SK-N-SH (cell line): ENCODE measurements at regions not wholly inside any gene's neighbourhood (a gene's known extent, or its start where the extent isn't known, plus 50 kb on each side); places are given as distances from the start of the nearest gene placed in this dataset.

ENCODE experiments used
- EP300 ChIP-seq, 2 experiments: IDR thresholded peaks; 2 replicates each; pipeline versions ENCODE4 v1.4.0 to v1.6.1; 2012; ENCODE audit warnings: borderline replicate concordance in 1 of 2, low read depth in 1 of 2, low read length in 1 of 2
- EZH2phosphoT487 ChIP-seq: fragments of 200-600 bp; sonication (generic); IDR thresholded peaks from 2 replicates; pipeline ENCODE4 v1.6.1; 2017; ENCODE audit warnings: low read depth, mixed run types, mild to moderate bottlenecking, antibody characterized with exemption, moderate library complexity, borderline replicate concordance
- FOXM1 ChIP-seq: IDR thresholded peaks from 2 replicates; pipeline ENCODE4 v1.4.0; 2012; ENCODE audit warnings: low read depth, mild to moderate bottlenecking
- NRF1 ChIP-seq: IDR thresholded peaks from 2 replicates; pipeline ENCODE4 v1.6.1; 2012; ENCODE audit warnings: low read depth, mild to moderate bottlenecking, low read length
- SIN3A ChIP-seq: IDR thresholded peaks from 2 replicates; pipeline ENCODE4 v1.6.1; 2012; ENCODE audit warnings: low read depth, mild to moderate bottlenecking, low read length, moderate library complexity, borderline replicate concordance
- SMC3 ChIP-seq: IDR thresholded peaks from 2 replicates; pipeline ENCODE4 v1.6.1; 2012; ENCODE audit warnings: low read depth, low read length, improper control_type of control experiment
- TAF1 ChIP-seq: IDR thresholded peaks from 2 replicates; pipeline ENCODE4 v1.6.1; 2012; ENCODE audit warnings: low read depth, mild to moderate bottlenecking, low read length, moderate library complexity, borderline replicate concordance
- TF ChIP-seq, protein P1 (sequence below): fragments of 200-600 bp; sonication (generic); IDR thresholded peaks from 2 replicates; pipeline ENCODE4 v1.6.1; 2017; ENCODE audit warnings: antibody characterized with exemption, mild to moderate bottlenecking, moderate library complexity
- TF ChIP-seq, protein P2 (sequence below): IDR thresholded peaks from 2 replicates; pipeline ENCODE4 v1.4.0; 2012; ENCODE audit warnings: low read depth, borderline replicate concordance
- TF ChIP-seq, protein P3 (sequence below): fragments of 150-350 bp; IDR thresholded peaks from 2 replicates; pipeline ENCODE4 v1.6.1; 2016; ENCODE audit warnings: mild to moderate bottlenecking, low read depth, low read length

DNA sequence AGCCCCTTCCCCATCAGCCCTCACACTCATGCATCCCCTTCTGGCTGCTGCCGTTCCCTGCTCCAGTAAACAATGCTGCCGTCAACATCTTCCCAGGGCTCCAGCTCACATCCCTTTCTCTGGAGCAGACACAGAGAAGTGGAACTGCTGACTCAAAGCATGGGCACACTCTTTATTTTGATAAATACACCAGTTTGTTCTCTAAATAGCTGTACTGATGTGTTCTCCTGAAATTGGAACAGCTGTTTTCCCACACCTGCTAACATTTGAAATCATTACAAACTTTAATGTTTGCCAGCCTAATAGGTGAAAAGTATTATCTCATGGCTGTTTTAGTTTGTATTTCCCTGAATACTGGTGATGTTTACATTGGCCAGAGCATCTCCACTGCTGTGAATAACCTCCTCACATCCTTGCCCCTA is 102.1 kb upstream of the NXT1 start:
- TF ChIP-seq, protein P1, sequence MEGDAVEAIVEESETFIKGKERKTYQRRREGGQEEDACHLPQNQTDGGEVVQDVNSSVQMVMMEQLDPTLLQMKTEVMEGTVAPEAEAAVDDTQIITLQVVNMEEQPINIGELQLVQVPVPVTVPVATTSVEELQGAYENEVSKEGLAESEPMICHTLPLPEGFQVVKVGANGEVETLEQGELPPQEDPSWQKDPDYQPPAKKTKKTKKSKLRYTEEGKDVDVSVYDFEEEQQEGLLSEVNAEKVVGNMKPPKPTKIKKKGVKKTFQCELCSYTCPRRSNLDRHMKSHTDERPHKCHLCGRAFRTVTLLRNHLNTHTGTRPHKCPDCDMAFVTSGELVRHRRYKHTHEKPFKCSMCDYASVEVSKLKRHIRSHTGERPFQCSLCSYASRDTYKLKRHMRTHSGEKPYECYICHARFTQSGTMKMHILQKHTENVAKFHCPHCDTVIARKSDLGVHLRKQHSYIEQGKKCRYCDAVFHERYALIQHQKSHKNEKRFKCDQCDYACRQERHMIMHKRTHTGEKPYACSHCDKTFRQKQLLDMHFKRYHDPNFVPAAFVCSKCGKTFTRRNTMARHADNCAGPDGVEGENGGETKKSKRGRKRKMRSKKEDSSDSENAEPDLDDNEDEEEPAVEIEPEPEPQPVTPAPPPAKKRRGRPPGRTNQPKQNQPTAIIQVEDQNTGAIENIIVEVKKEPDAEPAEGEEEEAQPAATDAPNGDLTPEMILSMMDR: no peak
- no peak for TF ChIP-seq SIN3A
- TF ChIP-seq, protein P2, sequence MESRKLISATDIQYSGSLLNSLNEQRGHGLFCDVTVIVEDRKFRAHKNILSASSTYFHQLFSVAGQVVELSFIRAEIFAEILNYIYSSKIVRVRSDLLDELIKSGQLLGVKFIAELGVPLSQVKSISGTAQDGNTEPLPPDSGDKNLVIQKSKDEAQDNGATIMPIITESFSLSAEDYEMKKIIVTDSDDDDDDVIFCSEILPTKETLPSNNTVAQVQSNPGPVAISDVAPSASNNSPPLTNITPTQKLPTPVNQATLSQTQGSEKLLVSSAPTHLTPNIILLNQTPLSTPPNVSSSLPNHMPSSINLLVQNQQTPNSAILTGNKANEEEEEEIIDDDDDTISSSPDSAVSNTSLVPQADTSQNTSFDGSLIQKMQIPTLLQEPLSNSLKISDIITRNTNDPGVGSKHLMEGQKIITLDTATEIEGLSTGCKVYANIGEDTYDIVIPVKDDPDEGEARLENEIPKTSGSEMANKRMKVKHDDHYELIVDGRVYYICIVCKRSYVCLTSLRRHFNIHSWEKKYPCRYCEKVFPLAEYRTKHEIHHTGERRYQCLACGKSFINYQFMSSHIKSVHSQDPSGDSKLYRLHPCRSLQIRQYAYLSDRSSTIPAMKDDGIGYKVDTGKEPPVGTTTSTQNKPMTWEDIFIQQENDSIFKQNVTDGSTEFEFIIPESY: no peak
- TF ChIP-seq FOXM1: no peak
- TF ChIP-seq EP300 (IDR thresholded peaks at IDR 0.05; ENCODE audit: borderline replicate concordance in 1 of 2, low read depth in 1 of 2, low read length in 1 of 2): no peak
- TF ChIP-seq EZH2phosphoT487: no peak
- no peak for TF ChIP-seq NRF1
- TF ChIP-seq, protein P3, sequence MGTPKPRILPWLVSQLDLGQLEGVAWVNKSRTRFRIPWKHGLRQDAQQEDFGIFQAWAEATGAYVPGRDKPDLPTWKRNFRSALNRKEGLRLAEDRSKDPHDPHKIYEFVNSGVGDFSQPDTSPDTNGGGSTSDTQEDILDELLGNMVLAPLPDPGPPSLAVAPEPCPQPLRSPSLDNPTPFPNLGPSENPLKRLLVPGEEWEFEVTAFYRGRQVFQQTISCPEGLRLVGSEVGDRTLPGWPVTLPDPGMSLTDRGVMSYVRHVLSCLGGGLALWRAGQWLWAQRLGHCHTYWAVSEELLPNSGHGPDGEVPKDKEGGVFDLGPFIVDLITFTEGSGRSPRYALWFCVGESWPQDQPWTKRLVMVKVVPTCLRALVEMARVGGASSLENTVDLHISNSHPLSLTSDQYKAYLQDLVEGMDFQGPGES: no peak
- TF ChIP-seq TAF1: no peak
- no peak for TF ChIP-seq SMC3
